K562 (cell line): ENCODE measurements at regions not wholly inside any gene's neighbourhood (a gene's known extent, or its start where the extent isn't known, plus 50 kb on each side); places are given as distances from the start of the nearest gene placed in this dataset.

Source experiments
- GTF2B ChIP-seq: IDR thresholded peaks from 2 replicates; pipeline ENCODE4 v1.6.1; 2011; ENCODE audit not compliant: insufficient read length; ENCODE audit errors: extremely low read depth
- MTA3 ChIP-seq: fragments of 450-650 bp; formaldehyde crosslinking; IDR thresholded peaks from 2 replicates; pipeline ENCODE4 v1.6.1; 2017; ENCODE audit warnings: mild to moderate bottlenecking, borderline replicate concordance
- TOE1 ChIP-seq, 2 experiments: fragments of 450-650 bp in 1 of 2; sonication (generic) in 1 of 2; formaldehyde crosslinking in 1 of 2; IDR thresholded peaks; 2 replicates each; pipeline versions ENCODE4 v1.7.1 to v1.8.0; 2016 to 2022; ENCODE audit warnings: borderline replicate concordance in 2 of 2, mild to moderate bottlenecking in 2 of 2, antibody characterized with exemption in 1 of 2, inconsistent platforms in 1 of 2, low read depth in 1 of 2, missing genetic modification reagents in 1 of 2, moderate library complexity in 1 of 2
- TF ChIP-seq, protein P1 (sequence below), 2 experiments: fragments of 450-650 bp; formaldehyde crosslinking in 1 of 2; IDR thresholded peaks; 2 replicates each; pipeline versions ENCODE4 v1.4.0 to v1.6.1; 2014 to 2020; ENCODE audit warnings: mild to moderate bottlenecking in 2 of 2, borderline replicate concordance in 1 of 2, low read depth in 1 of 2

DNA sequence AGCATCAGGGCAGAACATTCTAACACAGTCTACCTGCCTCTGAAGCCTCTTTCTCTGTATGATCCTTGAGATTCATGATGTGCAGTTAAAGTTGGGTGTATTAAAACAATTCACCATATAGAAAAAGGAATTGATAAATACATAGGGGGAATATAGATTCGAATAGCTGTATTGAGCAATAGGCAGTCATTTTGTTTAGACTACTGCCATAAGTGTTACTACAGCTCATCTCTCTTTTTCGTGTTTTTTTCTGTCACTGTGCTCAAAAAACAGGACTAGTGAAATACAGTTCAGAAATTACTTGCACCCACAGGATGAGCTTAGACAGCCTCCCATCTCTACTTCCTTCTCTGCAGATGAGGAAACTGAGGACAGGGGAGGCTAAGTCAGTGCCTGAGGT lies 144.6 kb upstream of the FBN2 start (continued):
- TF ChIP-seq, protein P1, sequence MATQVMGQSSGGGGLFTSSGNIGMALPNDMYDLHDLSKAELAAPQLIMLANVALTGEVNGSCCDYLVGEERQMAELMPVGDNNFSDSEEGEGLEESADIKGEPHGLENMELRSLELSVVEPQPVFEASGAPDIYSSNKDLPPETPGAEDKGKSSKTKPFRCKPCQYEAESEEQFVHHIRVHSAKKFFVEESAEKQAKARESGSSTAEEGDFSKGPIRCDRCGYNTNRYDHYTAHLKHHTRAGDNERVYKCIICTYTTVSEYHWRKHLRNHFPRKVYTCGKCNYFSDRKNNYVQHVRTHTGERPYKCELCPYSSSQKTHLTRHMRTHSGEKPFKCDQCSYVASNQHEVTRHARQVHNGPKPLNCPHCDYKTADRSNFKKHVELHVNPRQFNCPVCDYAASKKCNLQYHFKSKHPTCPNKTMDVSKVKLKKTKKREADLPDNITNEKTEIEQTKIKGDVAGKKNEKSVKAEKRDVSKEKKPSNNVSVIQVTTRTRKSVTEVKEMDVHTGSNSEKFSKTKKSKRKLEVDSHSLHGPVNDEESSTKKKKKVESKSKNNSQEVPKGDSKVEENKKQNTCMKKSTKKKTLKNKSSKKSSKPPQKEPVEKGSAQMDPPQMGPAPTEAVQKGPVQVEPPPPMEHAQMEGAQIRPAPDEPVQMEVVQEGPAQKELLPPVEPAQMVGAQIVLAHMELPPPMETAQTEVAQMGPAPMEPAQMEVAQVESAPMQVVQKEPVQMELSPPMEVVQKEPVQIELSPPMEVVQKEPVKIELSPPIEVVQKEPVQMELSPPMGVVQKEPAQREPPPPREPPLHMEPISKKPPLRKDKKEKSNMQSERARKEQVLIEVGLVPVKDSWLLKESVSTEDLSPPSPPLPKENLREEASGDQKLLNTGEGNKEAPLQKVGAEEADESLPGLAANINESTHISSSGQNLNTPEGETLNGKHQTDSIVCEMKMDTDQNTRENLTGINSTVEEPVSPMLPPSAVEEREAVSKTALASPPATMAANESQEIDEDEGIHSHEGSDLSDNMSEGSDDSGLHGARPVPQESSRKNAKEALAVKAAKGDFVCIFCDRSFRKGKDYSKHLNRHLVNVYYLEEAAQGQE (IDR thresholded peaks at IDR 0.05; ENCODE audit: borderline replicate concordance), result no peak
- TF ChIP-seq, protein P1 (CRISPR knock-in tag; IDR thresholded peaks at IDR 0.05; ENCODE audit: low read depth), result no peak
- no peak for TF ChIP-seq MTA3
- no peak for TF ChIP-seq GTF2B
- TF ChIP-seq TOE1 (IDR thresholded peaks at IDR 0.05; ENCODE audit: borderline replicate concordance), result no peak
- TF ChIP-seq TOE1 (CRISPR knock-in tag; IDR thresholded peaks at IDR 0.05; ENCODE audit: borderline replicate concordance, low read depth), result no peak
